PC-9 (cell line): ENCODE measurements at regions not wholly inside any gene's neighbourhood (a gene's known extent, or its start where the extent isn't known, plus 50 kb on each side); places are given as distances from the start of the nearest gene placed in this dataset.

Source experiments
- EZH2 ChIP-seq: fragments of 200-600 bp; sonication (generic); IDR thresholded peaks from 2 replicates; pipeline ENCODE4 v1.8.0; 2017; ENCODE audit warnings: antibody characterized with exemption, low read depth
- TF ChIP-seq, protein P1 (sequence below): fragments of 200-600 bp; sonication (generic); conservative IDR thresholded peaks from 2 replicates; pipeline ENCODE4 v1.6.1; 2017; ENCODE audit warnings: mixed run types, antibody characterized with exemption, mild to moderate bottlenecking, moderate library complexity

DNA sequence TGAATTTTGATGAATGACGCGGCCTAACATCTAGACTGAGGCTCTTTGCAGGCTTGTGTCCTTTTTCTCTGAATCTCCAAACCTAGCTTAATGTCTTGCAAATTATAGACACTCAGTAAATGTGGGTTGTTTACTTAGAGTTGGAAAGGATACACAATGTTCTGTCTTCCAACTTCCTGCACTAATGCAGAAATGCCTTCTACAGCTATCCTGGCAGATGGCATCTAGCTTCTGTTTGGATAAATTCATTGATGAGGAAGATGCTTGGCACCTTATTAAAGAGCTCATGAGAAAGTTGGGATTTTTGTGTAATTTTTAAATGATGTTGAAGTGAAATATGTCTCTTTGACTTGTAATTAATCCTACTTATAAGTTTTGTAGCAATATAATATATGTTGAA is 1822.2 kb downstream of the MAT2B start:
- TF ChIP-seq, protein P1, sequence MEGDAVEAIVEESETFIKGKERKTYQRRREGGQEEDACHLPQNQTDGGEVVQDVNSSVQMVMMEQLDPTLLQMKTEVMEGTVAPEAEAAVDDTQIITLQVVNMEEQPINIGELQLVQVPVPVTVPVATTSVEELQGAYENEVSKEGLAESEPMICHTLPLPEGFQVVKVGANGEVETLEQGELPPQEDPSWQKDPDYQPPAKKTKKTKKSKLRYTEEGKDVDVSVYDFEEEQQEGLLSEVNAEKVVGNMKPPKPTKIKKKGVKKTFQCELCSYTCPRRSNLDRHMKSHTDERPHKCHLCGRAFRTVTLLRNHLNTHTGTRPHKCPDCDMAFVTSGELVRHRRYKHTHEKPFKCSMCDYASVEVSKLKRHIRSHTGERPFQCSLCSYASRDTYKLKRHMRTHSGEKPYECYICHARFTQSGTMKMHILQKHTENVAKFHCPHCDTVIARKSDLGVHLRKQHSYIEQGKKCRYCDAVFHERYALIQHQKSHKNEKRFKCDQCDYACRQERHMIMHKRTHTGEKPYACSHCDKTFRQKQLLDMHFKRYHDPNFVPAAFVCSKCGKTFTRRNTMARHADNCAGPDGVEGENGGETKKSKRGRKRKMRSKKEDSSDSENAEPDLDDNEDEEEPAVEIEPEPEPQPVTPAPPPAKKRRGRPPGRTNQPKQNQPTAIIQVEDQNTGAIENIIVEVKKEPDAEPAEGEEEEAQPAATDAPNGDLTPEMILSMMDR = no peak
- no peak for TF ChIP-seq EZH2
